Small intestine (tissue), 7 donors: ENCODE measurements at regions not wholly inside any gene's neighbourhood (a gene's known extent, or its start where the extent isn't known, plus 50 kb on each side); places are given as distances from the start of the nearest gene placed in this dataset.

Experiments used
- DNase-seq, 2 donors: peaks; one replicate each; pipeline versions ENCODE4 v3.0.0 to v3.0.0-alpha.2; 2013
- FAIRE-seq: peaks from 2 replicates; lab custom pipeline; 2012; peaks lifted over from hg19 to GRCh38; lab: Jason Lieb, UNC
- H3K27ac ChIP-seq, 3 donors: one replicate each; pipeline ENCODE4 v1.5.1; 2013; ENCODE audit warnings: low read length in 2 of 3, mild to moderate bottlenecking in 2 of 3, control low read depth in 1 of 3, inconsistent platforms in 1 of 3, low read depth in 1 of 3, moderate library complexity in 1 of 3
- H3K27me3 ChIP-seq, 3 donors: one replicate each; pipeline ENCODE4 v1.6.1; 2013; ENCODE audit warnings: low read length in 3 of 3, inconsistent platforms in 1 of 3; ENCODE audit not compliant: control insufficient read depth in 3 of 3, insufficient read depth in 3 of 3
- H3K36me3 ChIP-seq, 3 donors: one replicate each; pipeline ENCODE4 v1.6.1; 2013; ENCODE audit warnings: low read length in 3 of 3, inconsistent platforms in 1 of 3, low read depth in 1 of 3, mild to moderate bottlenecking in 1 of 3, moderate library complexity in 1 of 3; ENCODE audit not compliant: control insufficient read depth in 3 of 3, insufficient read depth in 2 of 3
- H3K4me1 ChIP-seq, 3 donors: one replicate each; pipeline ENCODE4 v1.6.1; 2013; ENCODE audit warnings: low read length in 2 of 3, inconsistent platforms in 1 of 3, low read depth in 1 of 3, mild to moderate bottlenecking in 1 of 3, moderate library complexity in 1 of 3; ENCODE audit not compliant: control insufficient read depth in 3 of 3, insufficient read depth in 2 of 3
- H3K4me3 ChIP-seq, 3 donors: one replicate each; pipeline ENCODE4 v1.5.1; 2013; ENCODE audit warnings: low read length in 3 of 3, control low read depth in 1 of 3, inconsistent platforms in 1 of 3, low read depth in 1 of 3, mild to moderate bottlenecking in 1 of 3, moderate library complexity in 1 of 3
- H3K9me3 ChIP-seq, 2 donors: one replicate each; pipeline ENCODE4 v1.6.1; 2013; ENCODE audit warnings: low read depth in 1 of 2, low read length in 1 of 2; ENCODE audit not compliant: control insufficient read depth in 2 of 2, insufficient read depth in 1 of 2
- WGBS, 3 donors: extraction: QIAGEN DNeasy Blood & Tissue Kit; methylation state at CpG; one replicate each; pipeline ENCODE4 v1.1.7; 2013; 5-methylcytosine and 5-hydroxymethylcytosine counted together
- donor health status: healthy with polysubstance abuse.
- donor health status: control.
- donor health status: control.
- donor health status: Bipolar disorder and iron deficiency.
- donor health status: healthy.

DNA sequence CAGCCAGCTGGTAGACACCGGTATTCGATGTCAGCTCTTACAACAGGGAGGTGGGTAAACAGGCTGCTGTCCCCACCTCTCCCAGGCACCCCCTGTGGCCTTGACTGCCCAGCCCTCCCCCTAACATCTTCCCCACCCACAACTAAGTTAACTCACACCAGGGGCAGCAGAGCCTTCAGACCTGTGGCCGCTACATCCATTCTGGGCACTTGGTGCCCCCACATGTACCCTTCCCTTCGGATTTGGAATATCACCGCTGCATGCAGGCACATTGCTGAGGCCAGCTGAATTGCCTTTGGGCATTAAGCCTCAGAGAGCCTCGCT, 130.3 kb downstream of the MYCN start:
- Histone ChIP-seq H3K9me3 (no peaks in the 10 kb centered on the region), H3K27me3 (no peaks in the 10 kb centered on the region), H3K27ac (no peak overlapping the region), H3K4me3 (no peak overlapping the region), H3K4me1 (peaks cover 0 to 24% (median 0%) of the 10 kb centered on the region in 3 donors), H3K36me3 (no peaks in the 10 kb centered on the region)
- WGBS, 3 donors, result 81 to 90% (median 85%) methylated on average over 6 of the region's 6 CpGs
- FAIRE-seq (no peak), DNase-seq (no peak)

DNA sequence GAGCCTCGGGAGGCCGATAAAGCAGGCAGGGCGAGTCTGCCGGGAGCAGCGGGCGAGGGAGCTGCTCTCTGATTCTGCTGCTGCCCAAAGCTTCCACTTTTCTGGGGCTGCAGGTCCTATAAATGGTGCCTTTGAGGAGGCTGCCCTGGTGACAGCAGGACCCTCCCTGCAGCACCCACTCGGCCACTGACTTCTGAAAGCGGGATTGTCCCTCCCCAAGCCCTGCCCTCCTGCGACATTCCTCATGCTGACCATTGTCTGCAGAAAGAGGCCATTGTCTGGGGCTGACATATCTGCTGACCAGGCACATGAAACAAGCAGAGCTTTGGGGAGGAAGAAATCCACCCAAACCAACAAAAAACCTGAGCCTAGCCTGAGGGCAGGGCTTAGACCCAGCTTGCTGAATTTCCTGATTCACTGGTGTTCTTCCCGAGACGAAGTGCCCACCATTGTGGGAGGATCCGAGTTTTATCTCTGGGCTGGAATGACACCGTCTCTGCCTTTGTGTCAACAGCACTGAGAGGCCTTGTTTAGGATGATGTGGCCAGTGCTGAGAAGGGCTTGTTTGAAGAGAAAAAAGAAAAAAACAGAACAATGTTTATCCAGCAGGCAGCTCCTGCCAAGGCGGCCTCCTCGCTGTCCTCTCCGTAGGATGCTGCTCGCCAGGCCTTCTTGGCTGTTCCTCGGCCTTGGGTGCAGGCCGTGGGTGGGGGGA, 129.7 kb downstream of the MYCN start:
- H3K27me3 ChIP-seq, result no peaks in the 10 kb centered on the region
- FAIRE-seq (no peak), DNase-seq (peak in 1 of 2 donors; percentile 55)
- H3K9me3 ChIP-seq, result no peaks in the 10 kb centered on the region
- no peaks in the 10 kb centered on the region for H3K36me3 ChIP-seq
- WGBS, 3 donors, result 54 to 66% (median 59%) methylated on average over 19 of the region's 19 CpGs
- peaks cover 0 to 24% (median 0%) of the 10 kb centered on the region in 3 donors for H3K4me1 ChIP-seq
- no peak overlapping the region for H3K4me3 ChIP-seq
- peak overlapping the region in 1 of 3 donors; percentile 19 for H3K27ac ChIP-seq

DNA sequence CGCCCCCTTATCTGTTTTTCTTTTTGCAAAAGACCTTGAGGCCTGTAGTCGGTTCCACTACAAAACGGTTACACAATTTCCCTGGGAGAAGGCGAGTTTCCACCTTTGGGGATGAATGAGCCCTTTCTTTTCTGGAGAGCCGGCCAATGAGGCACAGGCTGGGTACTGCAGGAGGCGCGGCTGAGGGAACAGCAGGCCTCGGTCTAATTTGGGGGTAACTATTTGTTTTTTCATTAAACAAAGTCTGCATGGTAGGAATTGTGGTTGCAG, 129.2 kb downstream of the MYCN start:
- Histone ChIP-seq H3K4me3 (no peak overlapping the region), H3K27me3 (no peaks in the 10 kb centered on the region), H3K27ac (peak overlapping the region in 1 of 3 donors; percentile 19), H3K36me3 (no peaks in the 10 kb centered on the region), H3K4me1 (peaks cover 0 to 24% (median 0%) of the 10 kb centered on the region in 3 donors), H3K9me3 (no peaks in the 10 kb centered on the region)
- DNase-seq, result peak in 1 of 2 donors; percentile 50
- no peak for FAIRE-seq
- 24 to 66% (median 41%) methylated on average over 8 of the region's 8 CpGs for WGBS, 3 donors

DNA sequence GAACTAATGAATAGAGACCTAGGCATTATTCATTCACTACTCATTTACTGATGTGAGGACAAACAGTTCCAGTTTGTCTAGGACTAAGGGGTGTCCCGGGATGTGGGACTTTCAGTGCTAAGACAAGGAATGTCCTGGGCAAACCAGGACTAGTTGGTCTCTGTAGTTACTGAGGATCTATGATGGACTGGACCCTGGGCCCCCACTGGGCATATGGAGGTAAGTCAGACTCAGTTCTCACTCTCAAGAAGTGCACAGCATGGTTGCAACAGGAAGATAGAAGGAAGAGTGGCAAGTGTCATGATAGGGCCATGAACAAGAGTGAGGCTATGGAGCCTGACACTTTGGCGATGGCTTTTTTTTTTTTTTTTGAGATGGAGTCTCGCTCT, 128.2 kb downstream of the MYCN start:
- DNase-seq (no peak), FAIRE-seq (no peak)
- Histone ChIP-seq H3K36me3 (no peaks in the 10 kb centered on the region), H3K4me1 (peaks cover 0 to 24% (median 0%) of the 10 kb centered on the region in 3 donors), H3K4me3 (no peak overlapping the region), H3K27me3 (no peaks in the 10 kb centered on the region), H3K27ac (no peak overlapping the region), H3K9me3 (peaks cover 2 to 6% of the 10 kb centered on the region in 2 donors)
- WGBS, 3 donors, result 98 to 100% (median 98%) methylated on average over 2 to 3 of the region's 3 CpGs

DNA sequence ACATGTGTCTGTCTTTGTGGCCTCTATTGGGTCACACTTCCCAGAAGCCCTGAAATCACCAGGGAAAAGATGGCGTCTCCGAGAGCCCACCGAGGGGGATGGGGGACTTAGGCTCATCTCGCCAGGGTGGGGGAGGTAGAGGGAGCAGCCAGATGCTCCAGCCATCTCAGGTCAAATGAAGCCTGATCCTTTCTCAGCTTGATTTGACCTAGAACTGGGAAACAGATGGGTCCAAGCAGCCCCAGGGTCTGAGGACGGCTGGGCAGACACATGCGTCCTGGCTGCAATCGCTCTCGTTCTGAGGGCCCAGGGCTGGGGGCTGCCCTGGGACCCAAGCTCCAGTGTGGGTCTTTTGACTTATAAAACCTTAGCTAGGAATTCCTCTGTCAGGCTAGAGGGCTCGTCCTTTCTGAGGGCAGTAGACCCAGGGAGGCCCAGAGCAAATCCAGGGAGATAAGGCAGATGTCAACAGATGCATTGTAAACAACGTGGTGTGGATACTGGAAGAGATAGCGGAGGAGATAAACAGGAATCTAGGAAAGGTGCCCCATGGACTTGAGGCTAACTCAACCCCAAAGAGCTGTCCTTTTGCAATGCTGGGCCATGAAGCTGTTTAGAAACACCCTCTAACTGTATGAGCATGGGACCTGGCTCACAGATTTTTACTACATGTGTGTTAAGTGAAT, 127.7 kb downstream of the MYCN start:
- Histone ChIP-seq H3K36me3 (no peaks in the 10 kb centered on the region), H3K4me3 (no peak overlapping the region), H3K9me3 (peaks cover 2 to 11% of the 10 kb centered on the region in 2 donors), H3K27me3 (no peaks in the 10 kb centered on the region), H3K27ac (no peak overlapping the region), H3K4me1 (peaks cover 0 to 24% (median 0%) of the 10 kb centered on the region in 3 donors)
- FAIRE-seq (no peak), DNase-seq (peak in 1 of 2 donors; percentile 46)
- 83 to 87% (median 85%) methylated on average over 11 of the region's 11 CpGs for WGBS, 3 donors

DNA sequence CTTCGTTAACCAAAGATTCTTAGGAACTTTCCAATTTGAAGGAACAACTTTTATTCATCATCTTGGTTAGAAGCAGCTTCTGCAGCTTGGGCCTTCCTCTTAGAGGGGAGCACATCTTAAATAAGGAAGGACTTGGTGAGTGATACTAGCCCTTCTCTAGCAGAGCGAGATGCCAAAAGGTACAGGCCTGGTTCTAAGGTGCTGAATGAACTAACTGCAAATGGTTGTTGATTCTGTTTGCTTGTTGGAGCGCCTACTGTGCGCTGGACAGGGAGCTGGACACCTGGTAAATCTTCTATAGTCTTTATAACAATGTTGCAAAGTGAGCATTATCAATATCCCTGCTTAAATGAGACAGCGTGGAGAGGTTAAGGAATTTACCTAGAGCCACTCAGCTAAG, 127.1 kb downstream of the MYCN start:
- Histone ChIP-seq H3K27ac (no peak overlapping the region), H3K9me3 (peaks cover 2 to 17% of the 10 kb centered on the region in 2 donors), H3K36me3 (no peaks in the 10 kb centered on the region), H3K4me1 (peaks cover 0 to 24% (median 0%) of the 10 kb centered on the region in 3 donors), H3K27me3 (no peaks in the 10 kb centered on the region), H3K4me3 (no peak overlapping the region)
- FAIRE-seq, result no peak
- 74 to 81% (median 76%) methylated on average over 5 of the region's 5 CpGs for WGBS, 3 donors
- no peak for DNase-seq

DNA sequence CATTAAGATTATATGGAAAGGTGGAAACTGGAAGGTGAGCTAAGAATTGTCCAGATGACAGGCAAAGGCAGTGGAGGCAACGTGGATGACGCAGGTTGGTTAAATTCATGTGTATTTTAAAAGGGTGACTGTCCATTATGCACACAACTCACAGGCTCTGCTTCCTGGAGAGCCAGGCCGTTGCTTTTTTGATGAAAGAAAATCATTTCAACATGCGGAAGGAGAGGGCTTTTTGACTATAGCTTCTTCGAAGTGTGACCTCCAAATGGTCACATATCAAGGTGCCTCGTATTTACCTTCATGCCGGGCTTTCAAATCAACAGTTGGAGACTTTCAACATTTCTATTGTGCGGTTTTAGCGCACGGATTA, 126.7 kb downstream of the MYCN start:
- no peak for FAIRE-seq
- H3K9me3 ChIP-seq, result peaks cover 2 to 18% of the 10 kb centered on the region in 2 donors
- H3K4me3 ChIP-seq, result no peak overlapping the region
- no peak overlapping the region for H3K27ac ChIP-seq
- H3K36me3 ChIP-seq, result no peaks in the 10 kb centered on the region
- WGBS, 3 donors, result 85 to 91% (median 88%) methylated on average over 10 of the region's 10 CpGs
- H3K27me3 ChIP-seq, result no peaks in the 10 kb centered on the region
- peaks cover 0 to 24% (median 0%) of the 10 kb centered on the region in 3 donors for H3K4me1 ChIP-seq
- no peak for DNase-seq

DNA sequence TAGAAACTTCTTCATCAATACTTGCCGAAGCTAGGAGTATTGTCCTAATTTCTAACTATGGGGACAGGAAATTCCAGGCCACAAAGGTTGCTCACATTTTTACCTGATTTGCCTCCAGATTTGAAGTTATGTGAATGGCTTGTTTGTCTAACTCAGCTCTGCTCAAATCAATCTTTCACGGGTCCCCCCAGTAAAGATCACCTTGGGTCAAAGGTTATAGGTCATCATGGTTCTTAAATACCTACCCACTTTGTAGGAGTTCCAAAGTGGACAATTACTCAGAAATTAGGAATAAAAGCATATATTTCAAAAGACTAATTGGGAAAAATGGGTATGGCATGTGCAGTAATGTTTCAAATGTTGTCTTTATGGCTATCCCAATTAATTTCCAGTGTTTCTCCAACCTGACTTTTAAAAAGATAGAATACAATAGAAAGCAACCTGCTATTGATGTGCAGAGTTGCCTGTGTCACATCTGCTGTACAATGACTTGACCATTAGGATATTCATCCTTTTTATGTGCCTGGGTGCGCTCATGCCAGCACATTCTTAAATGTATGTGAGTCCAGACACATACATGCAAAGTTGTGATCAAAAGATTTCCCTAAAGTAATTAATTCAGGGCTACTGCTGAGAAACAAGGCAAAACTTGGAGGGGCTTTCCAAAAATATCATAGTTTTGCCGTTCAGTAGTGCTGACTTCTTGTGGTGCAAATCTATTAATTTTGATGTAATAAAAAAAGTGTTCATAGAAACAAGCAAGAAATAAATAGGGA, 126.1 kb downstream of the MYCN start:
- Histone ChIP-seq H3K4me1 (peaks cover 0 to 24% (median 0%) of the 10 kb centered on the region in 3 donors), H3K36me3 (no peaks in the 10 kb centered on the region), H3K27me3 (no peaks in the 10 kb centered on the region), H3K4me3 (no peak overlapping the region), H3K9me3 (peaks cover 2 to 18% of the 10 kb centered on the region in 2 donors), H3K27ac (no peak overlapping the region)
- FAIRE-seq, result no peak
- DNase-seq, result no peak
- WGBS, 3 donors, result 71 to 75% (median 73%) methylated on average over 4 of the region's 4 CpGs
